SK-N-SH (cell line): ENCODE measurements at regions not wholly inside any gene's neighbourhood (a gene's known extent, or its start where the extent isn't known, plus 50 kb on each side); places are given as distances from the start of the nearest gene placed in this dataset.

Source experiments
- CTCF ChIA-PET: fragments of 300-600, 350-600 bp; formaldehyde crosslinking; extraction: SDS; loops from one replicate; lab custom pipeline; 2021; lab: Yijun Ruan, JAX
- POLR2A ChIA-PET: fragments of 350-600 bp; sonication (Branson Sonifier 250); formaldehyde crosslinking; extraction: SDS; loops from one replicate; lab custom pipeline; 2020; ENCODE audit warnings: antibody characterized with exemption, inconsistent platforms; lab: Yijun Ruan, JAX
- DNase-seq: peaks from one replicate; pipeline ENCODE4 v3.0.0; 2012
- H2AFZ ChIP-seq: fragments of 200-600 bp; sonication (generic); 2 replicates; pipeline ENCODE4 v1.8.1; 2016; ENCODE audit warnings: antibody characterized with exemption, mild to moderate bottlenecking, low read depth
- H3F3A ChIP-seq: fragments of 200-600 bp; sonication (generic); replicated peaks from 2 replicates; pipeline ENCODE3; 2016; ENCODE audit warnings: antibody characterized with exemption, mild to moderate bottlenecking; ENCODE audit not compliant: insufficient read depth
- H3K27ac ChIP-seq, 2 experiments: fragments of 200-500 bp in 1 of 2; fragments of 200-600 bp in 1 of 2; sonication (Bioruptor generic) in 1 of 2; sonication (generic), shearing (Covaris generic) in 1 of 2; 2 replicates each; pipeline versions ENCODE4 v1.5.1 to v1.6.1; 2014 to 2016; ENCODE audit warnings: low read depth in 2 of 2, inconsistent platforms in 1 of 2, low read length in 1 of 2, mild to moderate bottlenecking in 1 of 2, mixed read lengths in 1 of 2
- H3K27me3 ChIP-seq: fragments of 200-600 bp; sonication (generic), shearing (Covaris generic); 2 replicates; pipeline ENCODE4 v1.6.1; 2016; ENCODE audit warnings: mixed run types; ENCODE audit not compliant: insufficient read depth
- H3K36me3 ChIP-seq, 2 experiments: fragments of 200-500 bp in 1 of 2; fragments of 200-600 bp in 1 of 2; sonication (Bioruptor generic) in 1 of 2; sonication (generic) in 1 of 2; replicated peaks in 1 of 2; 2 replicates each; pipeline versions ENCODE3 to v1.5.1; 2014 to 2016; ENCODE audit warnings: low read length in 1 of 2, mild to moderate bottlenecking in 1 of 2; ENCODE audit not compliant: insufficient read depth in 2 of 2, control insufficient read depth in 1 of 2
- H3K4me1 ChIP-seq, 2 experiments: fragments of 200-500 bp in 1 of 2; fragments of 200-600 bp in 1 of 2; sonication (Bioruptor generic) in 1 of 2; sonication (generic), shearing (Covaris generic) in 1 of 2; 2 replicates each; pipeline versions ENCODE4 v1.5.1 to v1.6.1; 2014 to 2016; ENCODE audit warnings: low read depth in 1 of 2, low read length in 1 of 2, mixed run types in 1 of 2; ENCODE audit not compliant: insufficient read depth in 2 of 2, control insufficient read depth in 1 of 2
- H3K4me2 ChIP-seq: fragments of 200-600 bp; sonication (generic), shearing (Covaris generic); 2 replicates; pipeline ENCODE4 v1.6.1; 2017; ENCODE audit warnings: mixed run types
- H3K4me3 ChIP-seq, 2 experiments: fragments of 200-500 bp in 1 of 2; fragments of 200-600 bp in 1 of 2; sonication (Bioruptor generic) in 1 of 2; sonication (generic), shearing (Covaris generic) in 1 of 2; 2 replicates each; pipeline versions ENCODE4 v1.5.1 to v1.8.1; 2014 to 2016; ENCODE audit warnings: low read depth in 2 of 2, inconsistent platforms in 1 of 2, low read length in 1 of 2, mild to moderate bottlenecking in 1 of 2, mixed read lengths in 1 of 2, moderate library complexity in 1 of 2
- H3K79me2 ChIP-seq: fragments of 200-600 bp; sonication (generic); 2 replicates; pipeline ENCODE4 v1.8.1; 2017; ENCODE audit warnings: mild to moderate bottlenecking; ENCODE audit not compliant: insufficient read depth
- H3K9ac ChIP-seq: fragments of 200-600 bp; sonication (generic); 2 replicates; pipeline ENCODE4 v1.6.1; 2017; ENCODE audit warnings: mixed run types
- H3K9me2 ChIP-seq: fragments of 200-600 bp; sonication (generic); 2 replicates; pipeline ENCODE4 v1.6.1; 2017; ENCODE audit warnings: mixed run types
- H3K9me3 ChIP-seq: fragments of 200-600 bp; sonication (generic); 2 replicates; pipeline ENCODE4 v1.6.1; 2017; ENCODE audit warnings: mixed run types, mild to moderate bottlenecking, moderate library complexity
- H4K20me1 ChIP-seq: fragments of 200-600 bp; sonication (generic); 2 replicates; pipeline ENCODE4 v1.6.1; 2017; ENCODE audit warnings: mild to moderate bottlenecking, mixed run types; ENCODE audit not compliant: insufficient read depth
- CHD2 ChIP-seq: fragments of 150-350 bp; IDR thresholded peaks from 2 replicates; pipeline ENCODE4 v1.6.1; 2018; ENCODE audit warnings: low read length; ENCODE audit not compliant: partially characterized antibody
- GABPA ChIP-seq: IDR thresholded peaks from 2 replicates; pipeline ENCODE4 v1.4.0; 2012; ENCODE audit warnings: low read depth, mild to moderate bottlenecking
- JUND ChIP-seq: IDR thresholded peaks from 2 replicates; pipeline ENCODE4 v1.4.0; 2012
- MEF2A ChIP-seq: IDR thresholded peaks from 2 replicates; pipeline ENCODE4 v1.4.0; 2012; ENCODE audit warnings: low read depth, borderline replicate concordance
- NFIC ChIP-seq: IDR thresholded peaks from 2 replicates; pipeline ENCODE4 v1.4.0; 2012; ENCODE audit warnings: borderline replicate concordance
- RFX5 ChIP-seq: IDR thresholded peaks from 2 replicates; pipeline ENCODE4 v1.6.1; 2012; ENCODE audit warnings: mild to moderate bottlenecking, improper control_type of control experiment, low read length
- RXRA ChIP-seq: IDR thresholded peaks from 2 replicates; pipeline ENCODE4 v1.4.0; 2012; ENCODE audit warnings: low read depth, mild to moderate bottlenecking, borderline replicate concordance
- SMC3 ChIP-seq: IDR thresholded peaks from 2 replicates; pipeline ENCODE4 v1.6.1; 2012; ENCODE audit warnings: low read depth, low read length, improper control_type of control experiment
- YY1 ChIP-seq: IDR thresholded peaks from 2 replicates; pipeline ENCODE4 v1.4.0; 2012; ENCODE audit warnings: low read depth, mild to moderate bottlenecking
- WGBS: methylation state at CpG from one replicate; pipeline ENCODE4 v1.1.6; 2017; ENCODE audit warnings: low lambda C conversion rate; 5-methylcytosine and 5-hydroxymethylcytosine counted together
- TF ChIP-seq, protein P1 (sequence below): fragments of 150-350 bp; IDR thresholded peaks from 2 replicates; pipeline ENCODE4 v1.6.1; 2016; ENCODE audit warnings: mild to moderate bottlenecking, low read depth, low read length
- TF ChIP-seq, protein P2 (sequence below): IDR thresholded peaks from 2 replicates; pipeline ENCODE4 v1.4.0; 2012; ENCODE audit warnings: low read depth
- TF ChIP-seq, protein P3 (sequence below): IDR thresholded peaks from 2 replicates; pipeline ENCODE4 v1.4.0; 2012; ENCODE audit warnings: low read depth, borderline replicate concordance
- TF ChIP-seq, protein P4 (sequence below): fragments of 150-350 bp; IDR thresholded peaks from 2 replicates; pipeline ENCODE4 v1.6.1; 2017; ENCODE audit warnings: antibody characterized with exemption, low read length, low read depth, borderline replicate concordance
- TF ChIP-seq, protein P5 (sequence below): IDR thresholded peaks from 2 replicates; pipeline ENCODE4; 2012

DNA sequence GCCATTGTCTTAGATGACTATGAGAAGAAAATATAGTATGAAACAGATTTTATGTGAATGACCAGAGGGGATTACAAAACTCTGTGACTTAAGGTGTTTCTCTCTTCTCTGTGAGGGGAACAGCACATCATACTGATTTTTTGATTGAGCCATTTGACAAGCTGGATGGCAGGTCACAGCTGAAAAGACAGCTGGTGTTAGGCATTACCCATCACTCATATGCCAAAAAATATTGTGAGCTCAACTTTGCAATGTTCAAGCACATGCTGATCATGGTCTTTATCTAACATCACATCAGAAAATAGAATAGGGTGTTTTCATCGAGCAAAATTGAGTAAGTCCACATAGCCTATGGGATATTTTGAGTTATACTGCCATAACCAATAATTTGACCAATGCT, 86.7 kb upstream of the TECRL start:
- 8% methylated on average over 1 of the region's 1 CpG for WGBS
- Histone ChIP-seq H3K4me3 (no peak overlapping the region), H3K27me3 (no peaks in the 10 kb centered on the region), H3K27ac (no peak overlapping the region), H3K9me2 (no peaks in the 10 kb centered on the region; the same call in 1 of the 2 replicates), H3K4me1 (no peaks in the 10 kb centered on the region), H4K20me1 (no peaks in the 10 kb centered on the region), H3K4me2 (no peak overlapping the region), H3K9me3 (no peaks in the 10 kb centered on the region), H3K9ac (no peak overlapping the region), H3K36me3 (no peaks in the 10 kb centered on the region), H2AFZ (no peak overlapping the region), H3K79me2 (no peaks in the 10 kb centered on the region), H3F3A (no peaks in the 10 kb centered on the region)
- CTCF ChIA-PET: no interaction called here
- TF ChIP-seq RXRA: no peak
- TF ChIP-seq JUND: no peak
- TF ChIP-seq, protein P1, sequence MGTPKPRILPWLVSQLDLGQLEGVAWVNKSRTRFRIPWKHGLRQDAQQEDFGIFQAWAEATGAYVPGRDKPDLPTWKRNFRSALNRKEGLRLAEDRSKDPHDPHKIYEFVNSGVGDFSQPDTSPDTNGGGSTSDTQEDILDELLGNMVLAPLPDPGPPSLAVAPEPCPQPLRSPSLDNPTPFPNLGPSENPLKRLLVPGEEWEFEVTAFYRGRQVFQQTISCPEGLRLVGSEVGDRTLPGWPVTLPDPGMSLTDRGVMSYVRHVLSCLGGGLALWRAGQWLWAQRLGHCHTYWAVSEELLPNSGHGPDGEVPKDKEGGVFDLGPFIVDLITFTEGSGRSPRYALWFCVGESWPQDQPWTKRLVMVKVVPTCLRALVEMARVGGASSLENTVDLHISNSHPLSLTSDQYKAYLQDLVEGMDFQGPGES: no peak
- no peak for TF ChIP-seq YY1
- no peak for TF ChIP-seq MEF2A
- TF ChIP-seq GABPA: no peak
- no peak for TF ChIP-seq NFIC
- no peak for TF ChIP-seq SMC3
- TF ChIP-seq, protein P2, sequence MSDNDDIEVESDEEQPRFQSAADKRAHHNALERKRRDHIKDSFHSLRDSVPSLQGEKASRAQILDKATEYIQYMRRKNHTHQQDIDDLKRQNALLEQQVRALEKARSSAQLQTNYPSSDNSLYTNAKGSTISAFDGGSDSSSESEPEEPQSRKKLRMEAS: no peak
- TF ChIP-seq, protein P3, sequence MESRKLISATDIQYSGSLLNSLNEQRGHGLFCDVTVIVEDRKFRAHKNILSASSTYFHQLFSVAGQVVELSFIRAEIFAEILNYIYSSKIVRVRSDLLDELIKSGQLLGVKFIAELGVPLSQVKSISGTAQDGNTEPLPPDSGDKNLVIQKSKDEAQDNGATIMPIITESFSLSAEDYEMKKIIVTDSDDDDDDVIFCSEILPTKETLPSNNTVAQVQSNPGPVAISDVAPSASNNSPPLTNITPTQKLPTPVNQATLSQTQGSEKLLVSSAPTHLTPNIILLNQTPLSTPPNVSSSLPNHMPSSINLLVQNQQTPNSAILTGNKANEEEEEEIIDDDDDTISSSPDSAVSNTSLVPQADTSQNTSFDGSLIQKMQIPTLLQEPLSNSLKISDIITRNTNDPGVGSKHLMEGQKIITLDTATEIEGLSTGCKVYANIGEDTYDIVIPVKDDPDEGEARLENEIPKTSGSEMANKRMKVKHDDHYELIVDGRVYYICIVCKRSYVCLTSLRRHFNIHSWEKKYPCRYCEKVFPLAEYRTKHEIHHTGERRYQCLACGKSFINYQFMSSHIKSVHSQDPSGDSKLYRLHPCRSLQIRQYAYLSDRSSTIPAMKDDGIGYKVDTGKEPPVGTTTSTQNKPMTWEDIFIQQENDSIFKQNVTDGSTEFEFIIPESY: no peak
- TF ChIP-seq, protein P4, sequence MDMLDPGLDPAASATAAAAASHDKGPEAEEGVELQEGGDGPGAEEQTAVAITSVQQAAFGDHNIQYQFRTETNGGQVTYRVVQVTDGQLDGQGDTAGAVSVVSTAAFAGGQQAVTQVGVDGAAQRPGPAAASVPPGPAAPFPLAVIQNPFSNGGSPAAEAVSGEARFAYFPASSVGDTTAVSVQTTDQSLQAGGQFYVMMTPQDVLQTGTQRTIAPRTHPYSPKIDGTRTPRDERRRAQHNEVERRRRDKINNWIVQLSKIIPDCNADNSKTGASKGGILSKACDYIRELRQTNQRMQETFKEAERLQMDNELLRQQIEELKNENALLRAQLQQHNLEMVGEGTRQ: no peak
- TF ChIP-seq, protein P5, sequence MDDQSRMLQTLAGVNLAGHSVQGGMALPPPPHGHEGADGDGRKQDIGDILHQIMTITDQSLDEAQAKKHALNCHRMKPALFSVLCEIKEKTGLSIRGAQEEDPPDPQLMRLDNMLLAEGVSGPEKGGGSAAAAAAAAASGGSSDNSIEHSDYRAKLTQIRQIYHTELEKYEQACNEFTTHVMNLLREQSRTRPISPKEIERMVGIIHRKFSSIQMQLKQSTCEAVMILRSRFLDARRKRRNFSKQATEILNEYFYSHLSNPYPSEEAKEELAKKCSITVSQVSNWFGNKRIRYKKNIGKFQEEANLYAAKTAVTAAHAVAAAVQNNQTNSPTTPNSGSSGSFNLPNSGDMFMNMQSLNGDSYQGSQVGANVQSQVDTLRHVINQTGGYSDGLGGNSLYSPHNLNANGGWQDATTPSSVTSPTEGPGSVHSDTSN: no peak
- no peak for TF ChIP-seq RFX5
- TF ChIP-seq CHD2: no peak
- POLR2A ChIA-PET: no interaction called here
- no peak for DNase-seq
